ENCODE measurements at regions not wholly inside any gene's neighbourhood (a gene's known extent, or its start where the extent isn't known, plus 50 kb on each side); places are given as distances from the start of the nearest gene placed in this dataset.

DNA sequence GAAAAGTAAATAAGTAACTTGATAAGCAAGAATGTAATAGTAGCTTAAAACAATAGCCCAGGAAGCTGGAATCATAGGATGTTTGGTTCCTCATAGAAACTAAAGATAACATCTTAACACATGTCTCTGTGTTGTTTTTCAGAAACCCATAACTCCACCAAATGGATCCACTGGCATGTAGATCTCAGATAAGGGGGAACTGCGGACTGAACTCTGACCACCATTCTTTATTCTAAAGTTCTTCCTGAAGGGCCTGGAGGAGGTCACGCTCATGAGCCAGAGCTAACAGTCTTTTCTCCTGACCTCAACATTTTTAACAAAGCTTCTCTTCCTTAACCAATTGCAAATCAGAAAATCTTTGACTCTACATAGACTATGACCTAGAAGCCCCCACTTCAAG lies 101.9 kb downstream of the SOX14 start:
- H3F3A ChIP-seq (ENCODE audit: insufficient read depth), result no peaks in the 10 kb centered on the region
- no peaks in the 10 kb centered on the region for H3K36me3 ChIP-seq (ENCODE audit: low read length)
- no peak for TF ChIP-seq EZH2phosphoT487 (conservative IDR thresholded peaks at IDR 0.05; ENCODE audit: low read length)
- TF ChIP-seq CTCF (IDR thresholded peaks at IDR 0.05; ENCODE audit: insufficient read depth, low read length, poor library complexity, severe bottlenecking), result no peak

GRCh38 chr3:137866933-137867332 lies 102.8 kb downstream of the SOX14 start:
- H3K4me3 ChIP-seq (ENCODE audit: insufficient read depth, low read length, poor library complexity, severe bottlenecking), result no peak overlapping the region
- no peak overlapping the region for H3K9ac ChIP-seq (ENCODE audit: low read length)
- H3K4me2 ChIP-seq (ENCODE audit: low read depth, low read length, poor library complexity, severe bottlenecking), result no peak overlapping the region
- H3K79me2 ChIP-seq (ENCODE audit: insufficient read depth, low read length), result no peaks in the 10 kb centered on the region
- no peaks in the 10 kb centered on the region for H3K27me3 ChIP-seq (ENCODE audit: low read length)
- TF ChIP-seq CTCF (IDR thresholded peaks at IDR 0.05; ENCODE audit: insufficient read depth, low read length, poor library complexity, severe bottlenecking) (no peak), EZH2phosphoT487 (conservative IDR thresholded peaks at IDR 0.05; ENCODE audit: low read length) (no peak)
- no peaks in the 10 kb centered on the region for H3K9me3 ChIP-seq (ENCODE audit: insufficient read depth, low read length)
- H3K9me2 ChIP-seq (replicated peaks; ENCODE audit: insufficient read depth, low read length), result no peaks in the 10 kb centered on the region
- H3K36me3 ChIP-seq (ENCODE audit: low read length), result no peaks in the 10 kb centered on the region
- no peak overlapping the region for H3K27ac ChIP-seq (ENCODE audit: low read depth, low read length)
- H4K20me1 ChIP-seq (ENCODE audit: low read depth, low read length), result no peaks in the 10 kb centered on the region
- no peaks in the 10 kb centered on the region for H3F3A ChIP-seq (ENCODE audit: insufficient read depth)
- H2AFZ ChIP-seq (ENCODE audit: low read depth, low read length, severe bottlenecking), result no peak overlapping the region

More for the DNA sequence above, 101.9 kb downstream of the SOX14 start:
- no peak overlapping the region for H3K4me3 ChIP-seq (ENCODE audit: insufficient read depth, low read length, poor library complexity, severe bottlenecking)
- no peak overlapping the region for H2AFZ ChIP-seq (ENCODE audit: low read depth, low read length, severe bottlenecking)
- H3K27ac ChIP-seq (ENCODE audit: low read depth, low read length), result no peak overlapping the region
- no peaks in the 10 kb centered on the region for H3K27me3 ChIP-seq (ENCODE audit: low read length)
- no peaks in the 10 kb centered on the region for H3K79me2 ChIP-seq (ENCODE audit: insufficient read depth, low read length)
- no peaks in the 10 kb centered on the region for H4K20me1 ChIP-seq (ENCODE audit: low read depth, low read length)
- no peaks in the 10 kb centered on the region for H3K9me3 ChIP-seq (ENCODE audit: insufficient read depth, low read length)
- H3K4me2 ChIP-seq (ENCODE audit: low read depth, low read length, poor library complexity, severe bottlenecking), result no peak overlapping the region
- H3K9me2 ChIP-seq (replicated peaks; ENCODE audit: insufficient read depth, low read length), result no peaks in the 10 kb centered on the region
- no peak overlapping the region for H3K9ac ChIP-seq (ENCODE audit: low read length)

DNA sequence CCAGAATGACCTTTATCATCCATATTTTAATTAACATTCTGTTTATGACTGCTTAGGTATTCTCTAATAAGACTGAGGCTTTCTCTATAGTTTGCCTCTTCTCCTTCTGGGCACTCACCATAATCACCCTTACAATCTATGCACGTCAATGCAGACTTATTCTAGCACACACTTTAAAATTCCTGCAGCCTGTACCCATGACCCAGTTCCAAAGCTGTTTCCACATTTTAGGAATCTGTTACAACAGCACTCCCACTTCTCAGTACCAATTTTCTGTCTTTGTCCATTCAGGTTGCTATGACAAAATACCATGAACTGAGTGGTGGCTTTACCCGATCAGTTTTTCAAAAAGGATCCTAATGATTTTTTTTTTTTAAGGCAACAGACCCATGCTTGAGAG lies 103.5 kb downstream of the SOX14 start:
- Histone ChIP-seq H3K9me3 (ENCODE audit: insufficient read depth, low read length) (no peaks in the 10 kb centered on the region), H3K4me3 (ENCODE audit: insufficient read depth, low read length, poor library complexity, severe bottlenecking) (no peak overlapping the region), H3K27me3 (ENCODE audit: low read length) (no peaks in the 10 kb centered on the region), H3K79me2 (ENCODE audit: insufficient read depth, low read length) (no peaks in the 10 kb centered on the region), H3K9ac (ENCODE audit: low read length) (no peak overlapping the region), H3K27ac (ENCODE audit: low read depth, low read length) (no peak overlapping the region), H3K4me2 (ENCODE audit: low read depth, low read length, poor library complexity, severe bottlenecking) (no peak overlapping the region), H3K36me3 (ENCODE audit: low read length) (no peaks in the 10 kb centered on the region), H3F3A (ENCODE audit: insufficient read depth) (no peaks in the 10 kb centered on the region), H4K20me1 (ENCODE audit: low read depth, low read length) (no peaks in the 10 kb centered on the region), H2AFZ (ENCODE audit: low read depth, low read length, severe bottlenecking) (no peak overlapping the region), H3K9me2 (replicated peaks; ENCODE audit: insufficient read depth, low read length) (no peaks in the 10 kb centered on the region)
- no peak for TF ChIP-seq CTCF (IDR thresholded peaks at IDR 0.05; ENCODE audit: insufficient read depth, low read length, poor library complexity, severe bottlenecking)
- no peak for TF ChIP-seq EZH2phosphoT487 (conservative IDR thresholded peaks at IDR 0.05; ENCODE audit: low read length)

Data from SU-DHL-6 (cell line).